ENCODE measurements at regions not wholly inside any gene's neighbourhood (a gene's known extent, or its start where the extent isn't known, plus 50 kb on each side); places are given as distances from the start of the nearest gene placed in this dataset.

- TF ChIP-seq HDAC8 (tag; IDR thresholded peaks at IDR 0.05) (no peak), MITF (IDR thresholded peaks at IDR 0.05) (no peak), POLR2H (tag; IDR thresholded peaks at IDR 0.05; ENCODE audit: low read depth) (no peak), BDP1 (IDR thresholded peaks at IDR 0.05; ENCODE audit: insufficient read depth, insufficient read length) (no peak), TEAD4 (IDR thresholded peaks at IDR 0.05; ENCODE audit: low read length) (no peak), TEAD4 (CRISPR knock-in tag; IDR thresholded peaks at IDR 0.05; ENCODE audit: borderline replicate concordance) (no peak), STAT5A (IDR thresholded peaks at IDR 0.05; ENCODE audit: borderline replicate concordance, low read length) (no peak), AFF1 (IDR thresholded peaks at IDR 0.05; ENCODE audit: low read depth in 1 of 2, partially characterized antibody in 2 of 2) (no peak), ZKSCAN1 (IDR thresholded peaks at IDR 0.05; ENCODE audit: low read depth, low read length) (no peak)
Observed at GRCh38 chr1:34590211-34590623, 164.6 kb upstream of the GJB5 start (continued).

Data from K562 (cell line).